ENCODE measurements at regions not wholly inside any gene's neighbourhood (a gene's known extent, or its start where the extent isn't known, plus 50 kb on each side); places are given as distances from the start of the nearest gene placed in this dataset.

- TF ChIP-seq SMC3 (conservative IDR thresholded peaks at IDR 0.05; ENCODE audit: poor library complexity) (no peak), POLR2AphosphoS5 (IDR thresholded peaks at IDR 0.05) (no peak), CTCF (IDR thresholded peaks at IDR 0.05; ENCODE audit: poor library complexity, severe bottlenecking) (no peak), EZH2 (IDR thresholded peaks at IDR 0.05; ENCODE audit: borderline replicate concordance, insufficient read depth, low read length, poor library complexity, severe bottlenecking) (no peak)
Measured at GRCh38 chr2:35580956-35581355, 774.6 kb upstream of the CRIM1 start.
